GM12874 (cell line): ENCODE measurements at regions not wholly inside any gene's neighbourhood (a gene's known extent, or its start where the extent isn't known, plus 50 kb on each side); places are given as distances from the start of the nearest gene placed in this dataset.

Experiments used
- CTCF ChIP-seq: IDR thresholded peaks from 2 replicates; pipeline ENCODE4 v1.5.1; 2011; ENCODE audit warnings: low read depth, mild to moderate bottlenecking, control low read depth, low read length, moderate library complexity; ENCODE audit not compliant: insufficient read depth

GRCh38 chr2:129459881-129460280 is 519.6 kb upstream of the RAB6C start:
- no peak for TF ChIP-seq CTCF

- TF ChIP-seq CTCF: no peak
Measured at GRCh38 chr2:129460299-129461198, 518.9 kb upstream of the RAB6C start.

GRCh38 chr2:129462349-129462748 is 517.1 kb upstream of the RAB6C start:
- no peak for TF ChIP-seq CTCF

GRCh38 chr2:129462967-129463366 is 516.5 kb upstream of the RAB6C start:
- TF ChIP-seq CTCF: no peak

GRCh38 chr2:129464036-129464435 is 515.4 kb upstream of the RAB6C start:
- TF ChIP-seq CTCF: no peak

- no peak for TF ChIP-seq CTCF
Measured at GRCh38 chr2:129464631-129465030, 514.8 kb upstream of the RAB6C start.

- TF ChIP-seq CTCF: no peak
Measured at GRCh38 chr2:129465045-129465444, 514.4 kb upstream of the RAB6C start.
